ENCODE measurements at regions not wholly inside any gene's neighbourhood (a gene's known extent, or its start where the extent isn't known, plus 50 kb on each side); places are given as distances from the start of the nearest gene placed in this dataset.
"Not testable (repeated sequence)": the region's sequence is repeated elsewhere in the genome, so short reads cannot be mapped to it uniquely, and the experiment has no call there.

- TF ChIP-seq, protein P1, sequence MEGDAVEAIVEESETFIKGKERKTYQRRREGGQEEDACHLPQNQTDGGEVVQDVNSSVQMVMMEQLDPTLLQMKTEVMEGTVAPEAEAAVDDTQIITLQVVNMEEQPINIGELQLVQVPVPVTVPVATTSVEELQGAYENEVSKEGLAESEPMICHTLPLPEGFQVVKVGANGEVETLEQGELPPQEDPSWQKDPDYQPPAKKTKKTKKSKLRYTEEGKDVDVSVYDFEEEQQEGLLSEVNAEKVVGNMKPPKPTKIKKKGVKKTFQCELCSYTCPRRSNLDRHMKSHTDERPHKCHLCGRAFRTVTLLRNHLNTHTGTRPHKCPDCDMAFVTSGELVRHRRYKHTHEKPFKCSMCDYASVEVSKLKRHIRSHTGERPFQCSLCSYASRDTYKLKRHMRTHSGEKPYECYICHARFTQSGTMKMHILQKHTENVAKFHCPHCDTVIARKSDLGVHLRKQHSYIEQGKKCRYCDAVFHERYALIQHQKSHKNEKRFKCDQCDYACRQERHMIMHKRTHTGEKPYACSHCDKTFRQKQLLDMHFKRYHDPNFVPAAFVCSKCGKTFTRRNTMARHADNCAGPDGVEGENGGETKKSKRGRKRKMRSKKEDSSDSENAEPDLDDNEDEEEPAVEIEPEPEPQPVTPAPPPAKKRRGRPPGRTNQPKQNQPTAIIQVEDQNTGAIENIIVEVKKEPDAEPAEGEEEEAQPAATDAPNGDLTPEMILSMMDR (IDR thresholded peaks at IDR 0.05 in 8 of 11, conservative IDR thresholded peaks at IDR 0.05 in 3 of 11), result not testable (repeated sequence)
- not testable (repeated sequence) for TF ChIP-seq POLR2AphosphoS5 (IDR thresholded peaks at IDR 0.05)
These were observed 186.6 kb upstream of the MAGEB16 start for GRCh38 chrX:35611562-35611961.
